GM23338 (cell line): ENCODE measurements at regions not wholly inside any gene's neighbourhood (a gene's known extent, or its start where the extent isn't known, plus 50 kb on each side); places are given as distances from the start of the nearest gene placed in this dataset.

Experiments
- ATAC-seq: fragments of 200-7000 bp; cut with Tn5 transposase; 3 replicates; pipeline ENCODE4 v1.9.1; 2020
- DNase-seq: peaks from one replicate; pipeline ENCODE4 v3.0.0-alpha.2; 2015; ENCODE audit warnings: low spot score
- H2AFZ ChIP-seq: fragments of 200-600 bp; sonication (generic); 2 replicates; pipeline ENCODE4 v1.8.0; 2016; ENCODE audit warnings: antibody characterized with exemption, mild to moderate bottlenecking, moderate library complexity
- H3F3A ChIP-seq: fragments of 200-600 bp; sonication (generic); replicated peaks from 2 replicates; pipeline ENCODE4 v1.8.0; 2017; ENCODE audit warnings: antibody characterized with exemption, mixed run types, low read depth
- H3K27ac ChIP-seq: fragments of 200-600 bp; sonication (generic); 2 replicates; pipeline ENCODE4 v1.6.1; 2016; ENCODE audit warnings: low read depth
- H3K27me3 ChIP-seq: fragments of 200-600 bp; sonication (generic); 2 replicates; pipeline ENCODE4 v1.8.0; 2016; ENCODE audit warnings: mild to moderate bottlenecking, mixed run types, moderate library complexity; ENCODE audit not compliant: insufficient read depth
- H3K36me3 ChIP-seq: fragments of 200-600 bp; sonication (generic); 2 replicates; pipeline ENCODE4 v1.8.0; 2016; ENCODE audit warnings: mild to moderate bottlenecking; ENCODE audit not compliant: insufficient read depth
- H3K4me1 ChIP-seq: fragments of 200-600 bp; sonication (generic); 2 replicates; pipeline ENCODE4 v1.8.0; 2016; ENCODE audit warnings: mild to moderate bottlenecking, moderate library complexity; ENCODE audit not compliant: insufficient read depth
- H3K4me2 ChIP-seq: fragments of 200-600 bp; sonication (generic); 2 replicates; pipeline ENCODE4 v1.7.1; 2017; ENCODE audit warnings: mixed run types
- H3K4me3 ChIP-seq: fragments of 200-600 bp; sonication (generic); 2 replicates; pipeline ENCODE4 v1.6.1; 2016; ENCODE audit warnings: mixed run types
- H3K79me2 ChIP-seq: fragments of 200-600 bp; sonication (generic); replicated peaks from 2 replicates; pipeline ENCODE4 v1.8.0; 2017; ENCODE audit warnings: mild to moderate bottlenecking; ENCODE audit not compliant: insufficient read depth
- H3K9me2 ChIP-seq: fragments of 200-600 bp; sonication (generic); 2 replicates; pipeline ENCODE4 v1.8.0; 2017; ENCODE audit not compliant: insufficient read depth
- H4K20me1 ChIP-seq: fragments of 200-600 bp; sonication (generic); replicated peaks from 2 replicates; pipeline ENCODE4 v1.8.0; 2017; ENCODE audit warnings: mild to moderate bottlenecking; ENCODE audit not compliant: insufficient read depth
- H3K27ac Mint-ChIP-seq: 2 replicates; pipeline ENCODE4 v1.8.0; 2020; ENCODE audit warnings: inconsistent platforms, mild to moderate bottlenecking, moderate library complexity, mixed read lengths
- H3K27me3 Mint-ChIP-seq: 3 replicates; pipeline ENCODE4 v1.8.0; 2022; ENCODE audit warnings: low read depth, mild to moderate bottlenecking, moderate library complexity, mixed read lengths, inconsistent platforms; ENCODE audit not compliant: insufficient read depth, poor library complexity
- H3K36me3 Mint-ChIP-seq: 3 replicates; pipeline ENCODE4 v1.8.0; 2021; ENCODE audit warnings: low read depth, mild to moderate bottlenecking, inconsistent platforms, moderate library complexity, mixed read lengths
- H3K4me1 Mint-ChIP-seq: 3 replicates; pipeline ENCODE4 v1.8.0; 2020; ENCODE audit warnings: mild to moderate bottlenecking, inconsistent platforms, mixed read lengths
- H3K4me3 Mint-ChIP-seq: 3 replicates; pipeline ENCODE4 v1.8.0; 2021; ENCODE audit warnings: moderate library complexity, mild to moderate bottlenecking, inconsistent platforms, mixed read lengths
- H3K9me3 Mint-ChIP-seq: 3 replicates; pipeline ENCODE4 v1.8.0; 2020; ENCODE audit warnings: moderate library complexity, mild to moderate bottlenecking, inconsistent platforms, mixed read lengths
- CREB1 ChIP-seq: fragments of 250-450 bp; sonication (Bioruptor Pico); IDR thresholded peaks from 2 replicates; pipeline ENCODE4 v1.5.0; 2020; ENCODE audit warnings: low read depth, mild to moderate bottlenecking, moderate library complexity
- EZH2 ChIP-seq: fragments of 200-600 bp; sonication (generic); IDR thresholded peaks from one replicate; pipeline ENCODE4 v1.8.0; 2017; ENCODE audit warnings: antibody characterized with exemption, mild to moderate bottlenecking, low read depth; ENCODE audit not compliant: unreplicated experiment
- EZH2phosphoT487 ChIP-seq: fragments of 200-600 bp; sonication (generic); IDR thresholded peaks from one replicate; pipeline ENCODE4 v1.8.1; 2018; ENCODE audit warnings: antibody characterized with exemption; ENCODE audit not compliant: unreplicated experiment
- JUNB ChIP-seq: IDR thresholded peaks from one replicate; pipeline ENCODE4 v1.6.1; 2016; ENCODE audit warnings: antibody characterized with exemption; ENCODE audit not compliant: unreplicated experiment
- NANOG ChIP-seq: IDR thresholded peaks from 2 replicates; pipeline ENCODE4 v1.6.1; 2016; ENCODE audit warnings: antibody characterized with exemption, borderline replicate concordance
- POLR2AphosphoS5 ChIP-seq: IDR thresholded peaks from 2 replicates; pipeline ENCODE4 v1.6.1; 2016; ENCODE audit warnings: antibody characterized with exemption, low read depth
- REST ChIP-seq: IDR thresholded peaks from one replicate; pipeline ENCODE4 v1.6.1; 2018; ENCODE audit warnings: antibody characterized with exemption; ENCODE audit not compliant: unreplicated experiment
- STAT1 ChIP-seq: IDR thresholded peaks from one replicate; pipeline ENCODE4 v1.6.1; 2016; ENCODE audit warnings: antibody characterized with exemption; ENCODE audit not compliant: unreplicated experiment
- ZNF114 ChIP-seq: fragments of 250-450 bp; sonication (Bioruptor Pico); IDR thresholded peaks from 2 replicates; pipeline ENCODE4 v1.5.0; 2020; ENCODE audit warnings: mild to moderate bottlenecking, moderate library complexity
- ZNF331 ChIP-seq: fragments of 250-450 bp; sonication (Bioruptor Pico); IDR thresholded peaks from 2 replicates; pipeline ENCODE4 v1.5.0; 2020; ENCODE audit warnings: low read depth, mild to moderate bottlenecking, moderate library complexity
- TF ChIP-seq, protein P1 (sequence below), 2 experiments: fragments of 200-600 bp in 1 of 2; sonication (generic) in 1 of 2; conservative IDR thresholded peaks; 2 replicates each; pipeline versions ENCODE4 v1.5.1 to v1.6.1; 2016 to 2017; ENCODE audit warnings: antibody characterized with exemption in 2 of 2, low read depth in 2 of 2, mild to moderate bottlenecking in 2 of 2, moderate library complexity in 1 of 2
- TF ChIP-seq, protein P2 (sequence below): IDR thresholded peaks from 2 replicates; pipeline ENCODE4 v1.6.1; 2016; ENCODE audit warnings: antibody characterized with exemption

- TF ChIP-seq, protein P1, sequence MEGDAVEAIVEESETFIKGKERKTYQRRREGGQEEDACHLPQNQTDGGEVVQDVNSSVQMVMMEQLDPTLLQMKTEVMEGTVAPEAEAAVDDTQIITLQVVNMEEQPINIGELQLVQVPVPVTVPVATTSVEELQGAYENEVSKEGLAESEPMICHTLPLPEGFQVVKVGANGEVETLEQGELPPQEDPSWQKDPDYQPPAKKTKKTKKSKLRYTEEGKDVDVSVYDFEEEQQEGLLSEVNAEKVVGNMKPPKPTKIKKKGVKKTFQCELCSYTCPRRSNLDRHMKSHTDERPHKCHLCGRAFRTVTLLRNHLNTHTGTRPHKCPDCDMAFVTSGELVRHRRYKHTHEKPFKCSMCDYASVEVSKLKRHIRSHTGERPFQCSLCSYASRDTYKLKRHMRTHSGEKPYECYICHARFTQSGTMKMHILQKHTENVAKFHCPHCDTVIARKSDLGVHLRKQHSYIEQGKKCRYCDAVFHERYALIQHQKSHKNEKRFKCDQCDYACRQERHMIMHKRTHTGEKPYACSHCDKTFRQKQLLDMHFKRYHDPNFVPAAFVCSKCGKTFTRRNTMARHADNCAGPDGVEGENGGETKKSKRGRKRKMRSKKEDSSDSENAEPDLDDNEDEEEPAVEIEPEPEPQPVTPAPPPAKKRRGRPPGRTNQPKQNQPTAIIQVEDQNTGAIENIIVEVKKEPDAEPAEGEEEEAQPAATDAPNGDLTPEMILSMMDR (conservative IDR thresholded peaks at IDR 0.05; ENCODE audit: low read depth in 2 of 2) = no peak
- TF ChIP-seq ZNF331 (CRISPR knock-in tag) (no peak), POLR2AphosphoS5 (no peak), EZH2phosphoT487 (no peak), ZNF114 (no peak), CREB1 (CRISPR knock-in tag) (no peak)
These were observed 54.7 kb upstream of the CDH11 start (continued) for GRCh38 chr16:65176603-65177002.

DNA sequence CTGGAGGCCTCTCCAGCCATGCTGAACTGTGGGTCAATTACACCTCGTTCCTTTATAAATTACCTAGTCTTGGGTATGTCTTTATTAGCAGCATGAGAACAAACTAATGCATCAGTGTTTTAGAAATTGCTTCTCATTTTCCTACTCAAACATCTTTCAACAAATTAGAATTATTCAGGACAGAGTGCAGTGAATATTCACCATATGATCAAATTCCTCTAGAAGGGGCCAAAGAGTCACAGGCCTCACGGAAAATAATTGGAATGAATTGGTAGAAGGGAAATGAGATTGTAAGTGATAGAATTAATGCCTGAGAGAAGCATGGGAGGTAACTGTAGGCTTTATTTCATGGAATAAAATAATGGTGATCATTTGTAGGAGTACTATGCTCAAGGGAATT, 50.5 kb upstream of the CDH11 start:
- H2AFZ ChIP-seq = no peak overlapping the region
- TF ChIP-seq EZH2phosphoT487 (no peak), JUNB (no peak), ZNF331 (CRISPR knock-in tag) (no peak), POLR2AphosphoS5 (no peak), REST (no peak), NANOG (no peak), ZNF114 (no peak), STAT1 (no peak), EZH2 (no peak)
- TF ChIP-seq, protein P2, sequence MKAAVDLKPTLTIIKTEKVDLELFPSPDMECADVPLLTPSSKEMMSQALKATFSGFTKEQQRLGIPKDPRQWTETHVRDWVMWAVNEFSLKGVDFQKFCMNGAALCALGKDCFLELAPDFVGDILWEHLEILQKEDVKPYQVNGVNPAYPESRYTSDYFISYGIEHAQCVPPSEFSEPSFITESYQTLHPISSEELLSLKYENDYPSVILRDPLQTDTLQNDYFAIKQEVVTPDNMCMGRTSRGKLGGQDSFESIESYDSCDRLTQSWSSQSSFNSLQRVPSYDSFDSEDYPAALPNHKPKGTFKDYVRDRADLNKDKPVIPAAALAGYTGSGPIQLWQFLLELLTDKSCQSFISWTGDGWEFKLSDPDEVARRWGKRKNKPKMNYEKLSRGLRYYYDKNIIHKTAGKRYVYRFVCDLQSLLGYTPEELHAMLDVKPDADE = no peak
- TF ChIP-seq, protein P1 (conservative IDR thresholded peaks at IDR 0.05; ENCODE audit: low read depth in 2 of 2) = no peak

More for the DNA sequence above, 50.5 kb upstream of the CDH11 start:
- Histone ChIP-seq H4K20me1 (no peaks in the 10 kb centered on the region), H3K4me1 (no peaks in the 10 kb centered on the region), H3K79me2 (no peaks in the 10 kb centered on the region), H3K9me2 (peaks cover 3% of the 10 kb centered on the region; the same call in 1 of the 2 replicates), H3F3A (no peaks in the 10 kb centered on the region), H3K27me3 (no peaks in the 10 kb centered on the region), H3K27ac (no peak overlapping the region), H3K4me3 (no peak overlapping the region), H3K36me3 (no peaks in the 10 kb centered on the region), H3K4me2 (no peak overlapping the region)
- H3K4me1 Mint-ChIP-seq = no peaks in the 10 kb centered on the region
- H3K36me3 Mint-ChIP-seq = no peaks in the 10 kb centered on the region
- no peaks in the 10 kb centered on the region for H3K9me3 Mint-ChIP-seq
- H3K27ac Mint-ChIP-seq = no peak overlapping the region
- DNase-seq = no peak
- H3K27me3 Mint-ChIP-seq = no peaks in the 10 kb centered on the region
- no peak for ATAC-seq
- no peak overlapping the region for H3K4me3 Mint-ChIP-seq
